ENCODE measurements at regions not wholly inside any gene's neighbourhood (a gene's known extent, or its start where the extent isn't known, plus 50 kb on each side); places are given as distances from the start of the nearest gene placed in this dataset.
A peak's percentile ranks its signal among the peaks of the same experiment; 100 is the strongest.

DNA sequence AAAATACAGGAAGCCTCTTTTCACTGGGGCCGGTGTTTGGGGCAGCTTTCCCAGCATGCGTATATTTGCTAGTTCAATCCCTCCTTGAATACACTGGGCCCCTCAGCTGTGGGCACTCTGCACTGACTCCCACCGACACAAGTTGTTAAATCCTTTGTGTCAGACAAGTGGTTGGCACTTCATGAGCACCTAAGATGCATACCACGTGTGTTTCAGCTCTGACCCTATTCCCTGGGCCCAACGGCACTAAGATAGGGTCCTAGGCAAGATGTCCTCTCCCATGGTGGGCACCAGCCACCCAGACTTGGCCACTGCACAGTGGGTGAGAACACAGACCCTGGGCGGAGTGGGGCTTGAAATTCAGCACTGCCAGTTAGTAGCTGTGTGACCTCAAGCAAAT is 173.8 kb downstream of the BCL11B start:
- no peak overlapping the region for H3K14ac ChIP-seq (ENCODE audit: low read length)
- H2BK12ac ChIP-seq (ENCODE audit: low read length): no peak overlapping the region
- H3K18ac ChIP-seq (ENCODE audit: low read length): no peak overlapping the region
- no peak for DNase-seq
- H3K4me2 ChIP-seq (ENCODE audit: low read length): no peak overlapping the region
- no peak overlapping the region for H3K9ac ChIP-seq (ENCODE audit: low read length)
- no peaks in the 10 kb centered on the region for H3K36me3 ChIP-seq (ENCODE audit: control insufficient read depth in 1 of 2, insufficient read depth in 2 of 2, low read length in 2 of 2)
- no peak overlapping the region for H3K23ac ChIP-seq (ENCODE audit: low read length)
- no peak overlapping the region for H2AK5ac ChIP-seq (ENCODE audit: low read length)
- H4K91ac ChIP-seq (ENCODE audit: low read depth, low read length): no peak overlapping the region
- peaks cover 6 to 9% of the 10 kb centered on the region in 2 experiments for H3K4me1 ChIP-seq (ENCODE audit: control insufficient read depth in 1 of 2, insufficient read depth in 2 of 2, low read length in 2 of 2)
- H2BK5ac ChIP-seq (ENCODE audit: low read depth, low read length, poor library complexity): no peak overlapping the region
- no peak overlapping the region for H2BK120ac ChIP-seq (ENCODE audit: insufficient read depth, low read length, poor library complexity)
- peaks cover 2% of the 10 kb centered on the region for H3K9me3 ChIP-seq (ENCODE audit: insufficient read depth, low read depth, low read length)
- H3K79me1 ChIP-seq (ENCODE audit: low read length): no peaks in the 10 kb centered on the region
- no peak overlapping the region for H3K4me3 ChIP-seq (ENCODE audit: low read depth, low read length)
- H3K79me2 ChIP-seq (ENCODE audit: control insufficient read depth, insufficient read depth, low read length, poor library complexity): no peaks in the 10 kb centered on the region
- no peak overlapping the region for H4K12ac ChIP-seq (ENCODE audit: low read depth, low read length)
- no CpG with 5 or more reads among the region's 6 CpGs for WGBS (ENCODE audit: extremely low coverage, insufficient coverage, insufficient read length)
- H3K27me3 ChIP-seq (ENCODE audit: insufficient read depth, low read length): no peaks in the 10 kb centered on the region
- H3K27ac ChIP-seq (ENCODE audit: low read depth, low read length): no peak overlapping the region
- H3K4ac ChIP-seq (ENCODE audit: low read depth, low read length): no peak overlapping the region
- H2AFZ ChIP-seq (ENCODE audit: insufficient read depth, low read length, poor library complexity): no peak overlapping the region
- no peak overlapping the region for H4K8ac ChIP-seq (ENCODE audit: low read depth, low read length)

DNA sequence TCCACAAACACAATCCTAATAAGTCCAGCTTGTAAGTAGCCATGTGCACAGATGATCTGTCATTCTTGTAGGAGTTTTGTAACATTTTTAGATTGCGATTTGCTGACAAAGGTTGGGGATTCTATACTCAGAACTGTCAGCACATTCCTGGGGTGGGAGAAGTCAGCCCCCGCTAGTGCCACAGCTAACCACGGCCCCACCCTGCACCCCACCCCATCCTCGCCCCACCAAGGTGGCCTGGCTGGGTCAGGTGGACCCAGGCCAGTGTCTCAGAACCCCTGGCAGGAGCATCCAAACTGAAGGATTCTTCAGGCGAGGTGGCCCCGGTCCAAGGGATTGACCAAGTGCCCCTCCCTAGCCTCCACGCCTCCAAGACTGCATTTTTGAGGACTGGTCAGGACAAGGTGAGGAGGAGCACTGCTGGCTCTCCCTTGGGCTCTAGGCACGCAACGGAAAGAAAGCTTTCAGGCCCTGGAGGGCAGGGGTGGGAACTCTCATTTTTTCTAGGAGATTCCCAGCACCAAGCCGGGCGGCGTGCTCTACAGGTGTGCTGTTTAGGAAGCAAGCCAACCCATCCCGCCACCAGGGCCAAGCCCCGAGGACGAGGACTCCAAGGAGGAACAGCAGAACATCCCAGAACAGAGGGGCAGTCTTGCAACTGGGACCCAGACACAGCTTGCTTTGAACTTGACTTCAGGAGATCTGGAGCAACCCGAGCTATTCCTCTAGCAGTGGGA is 172.8 kb downstream of the BCL11B start:
- Histone ChIP-seq H3K4me3 (ENCODE audit: low read depth, low read length) (no peak overlapping the region), H3K18ac (ENCODE audit: low read length) (no peak overlapping the region)
- no CpG with 5 or more reads among the region's 16 CpGs for WGBS (ENCODE audit: extremely low coverage, insufficient coverage, insufficient read length)

DNA sequence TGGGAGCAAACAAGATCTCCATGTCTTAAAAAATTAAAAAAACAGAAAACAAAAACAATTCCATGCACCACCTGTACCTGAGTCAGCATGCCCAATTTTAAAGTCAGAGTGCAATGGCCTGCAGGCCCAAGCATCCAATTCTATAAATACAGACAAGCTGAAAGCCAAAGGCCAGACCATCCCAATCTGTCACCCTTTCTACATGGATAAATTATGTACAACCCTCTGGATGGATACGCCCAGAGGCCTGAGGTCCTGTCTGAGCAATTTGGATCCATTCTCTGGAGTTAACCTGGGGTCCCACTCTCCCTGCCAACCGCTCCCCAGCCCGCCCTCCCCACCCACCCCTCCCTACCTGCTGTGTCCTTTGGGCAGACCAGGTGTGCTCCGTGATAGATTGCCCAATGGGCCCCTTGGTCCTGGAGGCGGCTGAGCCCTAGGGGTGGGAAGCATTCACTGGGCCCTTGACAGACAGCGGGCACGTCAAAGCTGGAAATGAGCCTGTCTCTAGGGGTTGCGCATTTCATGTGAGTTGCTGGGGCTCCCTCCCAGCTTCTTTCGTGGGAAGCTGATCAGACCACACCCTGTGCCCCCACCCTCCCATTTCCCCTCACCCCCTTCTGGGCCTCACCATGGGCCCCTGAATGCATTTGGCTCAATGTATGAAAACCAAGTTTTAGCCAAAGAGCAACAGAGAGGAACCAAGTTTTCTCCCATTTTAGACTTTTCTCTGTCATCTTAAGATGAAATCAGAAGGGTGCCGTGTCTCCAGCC is 171.3 kb downstream of the BCL11B start:
- H3K14ac ChIP-seq (ENCODE audit: low read length): no peak overlapping the region
- no peak overlapping the region for H2BK120ac ChIP-seq (ENCODE audit: insufficient read depth, low read length, poor library complexity)
- no peak overlapping the region for H4K8ac ChIP-seq (ENCODE audit: low read depth, low read length)
- no peaks in the 10 kb centered on the region for H3K36me3 ChIP-seq (ENCODE audit: control insufficient read depth in 1 of 2, insufficient read depth in 2 of 2, low read length in 2 of 2)
- no peak overlapping the region for H3K4me2 ChIP-seq (ENCODE audit: low read length)
- no peaks in the 10 kb centered on the region for H3K79me1 ChIP-seq (ENCODE audit: low read length)
- H3K79me2 ChIP-seq (ENCODE audit: control insufficient read depth, insufficient read depth, low read length, poor library complexity): no peaks in the 10 kb centered on the region
- no peak for DNase-seq
- no peak overlapping the region for H2BK5ac ChIP-seq (ENCODE audit: low read depth, low read length, poor library complexity)
- peaks cover 2 to 5% of the 10 kb centered on the region in 2 experiments for H3K4me1 ChIP-seq (ENCODE audit: control insufficient read depth in 1 of 2, insufficient read depth in 2 of 2, low read length in 2 of 2)
- no peak overlapping the region for H2AFZ ChIP-seq (ENCODE audit: insufficient read depth, low read length, poor library complexity)
- peaks cover 2% of the 10 kb centered on the region for H3K9me3 ChIP-seq (ENCODE audit: insufficient read depth, low read depth, low read length)
- no peak overlapping the region for H3K4me3 ChIP-seq (ENCODE audit: low read depth, low read length)
- WGBS (ENCODE audit: extremely low coverage, insufficient coverage, insufficient read length): no CpG with 5 or more reads among the region's 10 CpGs
- no peak overlapping the region for H4K91ac ChIP-seq (ENCODE audit: low read depth, low read length)
- H3K27ac ChIP-seq (ENCODE audit: low read depth, low read length): no peak overlapping the region
- H3K4ac ChIP-seq (ENCODE audit: low read depth, low read length): no peak overlapping the region
- no peak overlapping the region for H4K12ac ChIP-seq (ENCODE audit: low read depth, low read length)
- H2AK5ac ChIP-seq (ENCODE audit: low read length): no peak overlapping the region
- no peak overlapping the region for H3K18ac ChIP-seq (ENCODE audit: low read length)
- no peak overlapping the region for H3K9ac ChIP-seq (ENCODE audit: low read length)
- H3K23ac ChIP-seq (ENCODE audit: low read length): no peak overlapping the region
- H2BK12ac ChIP-seq (ENCODE audit: low read length): no peak overlapping the region
- H3K27me3 ChIP-seq (ENCODE audit: insufficient read depth, low read length): no peaks in the 10 kb centered on the region

More for the DNA sequence above, 172.8 kb downstream of the BCL11B start:
- Histone ChIP-seq H3K79me1 (ENCODE audit: low read length) (no peaks in the 10 kb centered on the region), H3K79me2 (ENCODE audit: control insufficient read depth, insufficient read depth, low read length, poor library complexity) (no peaks in the 10 kb centered on the region), H3K9me3 (ENCODE audit: insufficient read depth, low read depth, low read length) (peaks cover 2% of the 10 kb centered on the region), H4K12ac (ENCODE audit: low read depth, low read length) (no peak overlapping the region), H3K14ac (ENCODE audit: low read length) (no peak overlapping the region), H4K91ac (ENCODE audit: low read depth, low read length) (no peak overlapping the region), H3K27ac (ENCODE audit: low read depth, low read length) (no peak overlapping the region), H3K4me1 (ENCODE audit: control insufficient read depth in 1 of 2, insufficient read depth in 2 of 2, low read length in 2 of 2) (peaks cover 6 to 9% of the 10 kb centered on the region in 2 experiments), H2BK12ac (ENCODE audit: low read length) (no peak overlapping the region), H4K8ac (ENCODE audit: low read depth, low read length) (no peak overlapping the region), H3K9ac (ENCODE audit: low read length) (no peak overlapping the region), H2BK5ac (ENCODE audit: low read depth, low read length, poor library complexity) (no peak overlapping the region), H2BK120ac (ENCODE audit: insufficient read depth, low read length, poor library complexity) (no peak overlapping the region), H3K4ac (ENCODE audit: low read depth, low read length) (no peak overlapping the region), H3K27me3 (ENCODE audit: insufficient read depth, low read length) (no peaks in the 10 kb centered on the region), H2AFZ (ENCODE audit: insufficient read depth, low read length, poor library complexity) (no peak overlapping the region), H3K36me3 (ENCODE audit: control insufficient read depth in 1 of 2, insufficient read depth in 2 of 2, low read length in 2 of 2) (no peaks in the 10 kb centered on the region), H2AK5ac (ENCODE audit: low read length) (no peak overlapping the region), H3K4me2 (ENCODE audit: low read length) (no peak overlapping the region), H3K23ac (ENCODE audit: low read length) (no peak overlapping the region)
- no peak for DNase-seq

DNA sequence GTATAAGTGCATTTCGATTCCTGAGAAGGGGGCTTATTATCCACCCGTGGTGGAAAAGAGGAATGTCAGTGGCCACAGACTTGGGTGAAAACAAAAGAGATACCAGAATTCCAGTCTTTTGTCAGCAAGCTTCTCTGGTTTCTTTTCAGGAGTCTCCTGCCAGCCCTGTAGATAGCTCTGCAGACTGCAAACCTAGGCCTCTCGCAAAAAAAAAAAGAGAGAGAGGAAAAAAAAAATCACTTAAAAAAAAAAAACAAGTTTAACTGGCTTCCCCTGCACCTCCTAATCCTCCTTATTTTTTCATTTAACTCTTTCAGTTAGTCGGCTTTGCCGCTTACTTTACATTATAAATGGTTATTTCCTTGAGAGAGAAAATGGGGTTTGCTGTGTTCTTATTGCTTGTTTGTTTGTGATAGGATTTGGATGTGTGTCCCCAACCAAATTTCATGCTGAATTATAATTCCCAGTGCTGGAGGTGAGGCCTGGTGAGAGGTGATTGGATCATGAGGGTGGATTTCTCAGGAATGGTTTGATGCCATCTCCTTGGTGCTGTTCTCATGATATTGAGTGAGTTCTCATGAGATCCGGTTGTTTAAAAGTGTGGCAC is 170.0 kb downstream of the BCL11B start:
- H2BK5ac ChIP-seq (ENCODE audit: low read depth, low read length, poor library complexity): peak overlapping the region; percentile 4
- no peaks in the 10 kb centered on the region for H3K36me3 ChIP-seq (ENCODE audit: control insufficient read depth in 1 of 2, insufficient read depth in 2 of 2, low read length in 2 of 2)
- H2AK5ac ChIP-seq (ENCODE audit: low read length): no peak overlapping the region
- no peak overlapping the region for H2BK120ac ChIP-seq (ENCODE audit: insufficient read depth, low read length, poor library complexity)
- H2AFZ ChIP-seq (ENCODE audit: insufficient read depth, low read length, poor library complexity): no peak overlapping the region
- H3K4me2 ChIP-seq (ENCODE audit: low read length): peak overlapping the region; percentile 44
- no CpG with 5 or more reads among the region's 6 CpGs for WGBS (ENCODE audit: extremely low coverage, insufficient coverage, insufficient read length)
- no peak overlapping the region for H3K4me3 ChIP-seq (ENCODE audit: low read depth, low read length)
- peaks cover 2% of the 10 kb centered on the region for H3K9me3 ChIP-seq (ENCODE audit: insufficient read depth, low read depth, low read length)
- peak overlapping the region; percentile 13 for H4K91ac ChIP-seq (ENCODE audit: low read depth, low read length)
- no peak overlapping the region for H3K4ac ChIP-seq (ENCODE audit: low read depth, low read length)
- H3K27me3 ChIP-seq (ENCODE audit: insufficient read depth, low read length): no peaks in the 10 kb centered on the region
- no peak overlapping the region for H3K18ac ChIP-seq (ENCODE audit: low read length)
- peak overlapping the region; percentile 43 for H2BK12ac ChIP-seq (ENCODE audit: low read length)
- no peak overlapping the region for H4K8ac ChIP-seq (ENCODE audit: low read depth, low read length)
- no peak overlapping the region for H3K14ac ChIP-seq (ENCODE audit: low read length)
- no peak overlapping the region for H3K23ac ChIP-seq (ENCODE audit: low read length)
- no peak overlapping the region for H3K27ac ChIP-seq (ENCODE audit: low read depth, low read length)
- no peaks in the 10 kb centered on the region for H3K79me2 ChIP-seq (ENCODE audit: control insufficient read depth, insufficient read depth, low read length, poor library complexity)
- no peak overlapping the region for H3K9ac ChIP-seq (ENCODE audit: low read length)
- no peak for DNase-seq
- peaks cover 2 to 5% of the 10 kb centered on the region in 2 experiments for H3K4me1 ChIP-seq (ENCODE audit: control insufficient read depth in 1 of 2, insufficient read depth in 2 of 2, low read length in 2 of 2)
- no peak overlapping the region for H4K12ac ChIP-seq (ENCODE audit: low read depth, low read length)
- no peaks in the 10 kb centered on the region for H3K79me1 ChIP-seq (ENCODE audit: low read length)
